ENCODE measurements at regions not wholly inside any gene's neighbourhood (a gene's known extent, or its start where the extent isn't known, plus 50 kb on each side); places are given as distances from the start of the nearest gene placed in this dataset.

DNA sequence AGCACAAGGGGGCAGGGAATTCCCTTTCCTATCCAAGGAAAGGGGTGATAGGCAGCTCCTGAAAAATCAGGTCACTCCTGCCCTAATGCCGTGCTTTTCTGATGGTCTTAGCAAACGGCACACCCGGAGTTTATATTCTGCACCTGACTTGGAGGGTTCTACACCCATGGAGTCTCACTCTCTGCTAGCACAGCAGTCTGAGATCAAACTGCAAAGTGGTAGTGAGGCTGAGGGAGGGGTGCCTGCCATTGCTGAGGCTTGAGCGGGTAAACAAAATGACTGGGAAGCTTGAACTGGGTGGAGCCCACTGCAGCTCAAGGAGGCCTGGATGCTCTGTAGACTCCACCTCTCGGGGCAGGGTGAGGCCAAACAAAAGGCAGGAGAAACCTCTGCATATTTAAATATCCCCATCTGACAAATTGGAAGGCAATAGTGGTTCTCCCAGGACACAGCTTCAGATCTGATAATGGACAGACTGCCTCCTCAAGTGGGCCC is 194.7 kb downstream of the OR4A47 start:
- TF ChIP-seq, protein P1, sequence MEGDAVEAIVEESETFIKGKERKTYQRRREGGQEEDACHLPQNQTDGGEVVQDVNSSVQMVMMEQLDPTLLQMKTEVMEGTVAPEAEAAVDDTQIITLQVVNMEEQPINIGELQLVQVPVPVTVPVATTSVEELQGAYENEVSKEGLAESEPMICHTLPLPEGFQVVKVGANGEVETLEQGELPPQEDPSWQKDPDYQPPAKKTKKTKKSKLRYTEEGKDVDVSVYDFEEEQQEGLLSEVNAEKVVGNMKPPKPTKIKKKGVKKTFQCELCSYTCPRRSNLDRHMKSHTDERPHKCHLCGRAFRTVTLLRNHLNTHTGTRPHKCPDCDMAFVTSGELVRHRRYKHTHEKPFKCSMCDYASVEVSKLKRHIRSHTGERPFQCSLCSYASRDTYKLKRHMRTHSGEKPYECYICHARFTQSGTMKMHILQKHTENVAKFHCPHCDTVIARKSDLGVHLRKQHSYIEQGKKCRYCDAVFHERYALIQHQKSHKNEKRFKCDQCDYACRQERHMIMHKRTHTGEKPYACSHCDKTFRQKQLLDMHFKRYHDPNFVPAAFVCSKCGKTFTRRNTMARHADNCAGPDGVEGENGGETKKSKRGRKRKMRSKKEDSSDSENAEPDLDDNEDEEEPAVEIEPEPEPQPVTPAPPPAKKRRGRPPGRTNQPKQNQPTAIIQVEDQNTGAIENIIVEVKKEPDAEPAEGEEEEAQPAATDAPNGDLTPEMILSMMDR (conservative IDR thresholded peaks at IDR 0.05; ENCODE audit: low read length), result no peak
- no peak for TF ChIP-seq EZH2phosphoT487 (IDR thresholded peaks at IDR 0.05; ENCODE audit: borderline replicate concordance, low read depth, low read length)
